ENCODE measurements at regions not wholly inside any gene's neighbourhood (a gene's known extent, or its start where the extent isn't known, plus 50 kb on each side); places are given as distances from the start of the nearest gene placed in this dataset.

DNA sequence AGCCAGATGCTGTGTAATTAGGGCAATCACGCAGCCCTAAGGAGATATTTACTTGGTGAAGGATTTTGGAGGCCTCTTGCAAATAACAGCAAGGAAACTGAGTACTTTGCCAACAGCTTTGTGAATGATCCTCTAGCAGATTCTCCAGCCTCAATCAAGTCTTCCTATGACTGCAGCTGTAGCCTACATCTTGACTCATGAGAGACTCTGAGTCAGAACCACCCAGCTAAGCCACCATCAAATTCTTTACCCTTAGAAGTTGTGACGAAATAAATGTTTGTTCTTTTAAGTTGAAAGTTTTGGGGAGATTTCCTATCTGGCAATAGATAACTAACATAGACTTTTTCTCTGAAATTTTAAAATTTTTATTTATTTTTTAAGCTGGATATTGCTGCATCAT is 237.6 kb upstream of the CCNH start:
- Histone ChIP-seq H3F3A (ENCODE audit: insufficient read depth) (no peaks in the 10 kb centered on the region), H3K9me3 (ENCODE audit: low read depth) (no peaks in the 10 kb centered on the region), H3K9me2 (ENCODE audit: insufficient read depth) (no peaks in the 10 kb centered on the region), H3K4me3 (no peak overlapping the region), H3K4me2 (ENCODE audit: unreplicated experiment) (no peak overlapping the region), H2AFZ (no peak overlapping the region), H3K79me2 (ENCODE audit: insufficient read depth) (no peaks in the 10 kb centered on the region), H3K27ac (no peak overlapping the region), H4K20me1 (ENCODE audit: insufficient read depth) (no peaks in the 10 kb centered on the region), H3K36me3 (ENCODE audit: low read depth) (no peaks in the 10 kb centered on the region), H3K9ac (no peak overlapping the region), H3K4me1 (ENCODE audit: insufficient read depth) (no peaks in the 10 kb centered on the region), H3K27me3 (replicated peaks; ENCODE audit: insufficient read depth) (no peaks in the 10 kb centered on the region)
- TF ChIP-seq EZH2phosphoT487 (IDR thresholded peaks at IDR 0.05; ENCODE audit: insufficient read depth, low read depth): no peak
- no peak for TF ChIP-seq EZH2 (IDR thresholded peaks at IDR 0.05; ENCODE audit: insufficient read depth, poor library complexity, severe bottlenecking)
- in situ Hi-C loops (cut with MboI): no loop called here
- WGBS, 2 experiments (ENCODE audit: low coverage in 1 of 2, low lambda C conversion rate in 2 of 2, missing lambda C conversion rate in 2 of 2): 9 to 19% methylated on average over 2 of the region's 2 CpGs
- DNase-seq: peak; percentile 18

DNA sequence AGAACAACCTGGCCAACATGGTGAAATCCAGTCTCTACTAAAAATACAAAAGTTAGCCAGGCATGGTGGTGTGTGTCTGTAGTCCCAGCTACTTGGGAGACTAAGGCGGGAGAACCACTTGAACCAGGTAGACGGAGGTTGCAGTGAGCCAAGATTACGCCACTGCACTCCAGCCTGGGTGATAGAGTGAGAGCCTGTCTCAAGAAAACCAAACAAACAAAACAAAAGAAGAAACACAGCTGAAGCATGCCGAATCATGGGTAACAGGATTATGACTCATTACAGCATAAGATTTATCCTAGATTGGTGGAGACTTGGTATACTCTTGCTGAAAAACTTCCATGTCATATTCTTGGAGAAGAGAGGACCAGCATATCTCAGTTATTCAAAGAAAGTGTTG is 236.7 kb upstream of the CCNH start:
- Histone ChIP-seq H3K4me3 (no peak overlapping the region), H3F3A (ENCODE audit: insufficient read depth) (no peaks in the 10 kb centered on the region), H3K4me1 (ENCODE audit: insufficient read depth) (no peaks in the 10 kb centered on the region), H4K20me1 (ENCODE audit: insufficient read depth) (no peaks in the 10 kb centered on the region), H3K36me3 (ENCODE audit: low read depth) (no peaks in the 10 kb centered on the region), H2AFZ (no peak overlapping the region), H3K9ac (no peak overlapping the region), H3K79me2 (ENCODE audit: insufficient read depth) (no peaks in the 10 kb centered on the region), H3K4me2 (ENCODE audit: unreplicated experiment) (no peak overlapping the region), H3K9me3 (ENCODE audit: low read depth) (no peaks in the 10 kb centered on the region), H3K9me2 (ENCODE audit: insufficient read depth) (no peaks in the 10 kb centered on the region), H3K27me3 (replicated peaks; ENCODE audit: insufficient read depth) (no peaks in the 10 kb centered on the region), H3K27ac (no peak overlapping the region)
- TF ChIP-seq EZH2 (IDR thresholded peaks at IDR 0.05; ENCODE audit: insufficient read depth, poor library complexity, severe bottlenecking): no peak
- TF ChIP-seq EZH2phosphoT487 (IDR thresholded peaks at IDR 0.05; ENCODE audit: insufficient read depth, low read depth): no peak
- DNase-seq: no peak
- 38 to 49% methylated on average over 4 of the region's 4 CpGs for WGBS, 2 experiments (ENCODE audit: low coverage in 1 of 2, low lambda C conversion rate in 2 of 2, missing lambda C conversion rate in 2 of 2)
- in situ Hi-C loops (cut with MboI): no loop called here

- Histone ChIP-seq H3K4me2 (ENCODE audit: unreplicated experiment) (no peak overlapping the region), H3K9ac (no peak overlapping the region), H3K27me3 (replicated peaks; ENCODE audit: insufficient read depth) (no peaks in the 10 kb centered on the region), H3K9me3 (ENCODE audit: low read depth) (no peaks in the 10 kb centered on the region), H3K4me3 (no peak overlapping the region), H3K36me3 (ENCODE audit: low read depth) (no peaks in the 10 kb centered on the region), H3K4me1 (ENCODE audit: insufficient read depth) (no peaks in the 10 kb centered on the region), H2AFZ (no peak overlapping the region), H4K20me1 (ENCODE audit: insufficient read depth) (no peaks in the 10 kb centered on the region), H3K27ac (no peak overlapping the region), H3K9me2 (ENCODE audit: insufficient read depth) (no peaks in the 10 kb centered on the region), H3F3A (ENCODE audit: insufficient read depth) (no peaks in the 10 kb centered on the region), H3K79me2 (ENCODE audit: insufficient read depth) (no peaks in the 10 kb centered on the region)
- TF ChIP-seq EZH2phosphoT487 (IDR thresholded peaks at IDR 0.05; ENCODE audit: insufficient read depth, low read depth): no peak
- no peak for TF ChIP-seq EZH2 (IDR thresholded peaks at IDR 0.05; ENCODE audit: insufficient read depth, poor library complexity, severe bottlenecking)
- in situ Hi-C loops (cut with MboI): no loop called here
- DNase-seq: no peak
- 35 to 41% methylated on average over 3 of the region's 3 CpGs for WGBS, 2 experiments (ENCODE audit: low coverage in 1 of 2, low lambda C conversion rate in 2 of 2, missing lambda C conversion rate in 2 of 2)
These were observed 232.5 kb upstream of the CCNH start for GRCh38 chr5:87645224-87645623.

GRCh38 chr5:87640902-87641301 is 228.2 kb upstream of the CCNH start:
- Histone ChIP-seq H3K4me2 (ENCODE audit: unreplicated experiment) (no peak overlapping the region), H3K9me3 (ENCODE audit: low read depth) (no peaks in the 10 kb centered on the region), H2AFZ (no peak overlapping the region), H3K4me1 (ENCODE audit: insufficient read depth) (no peaks in the 10 kb centered on the region), H3K79me2 (ENCODE audit: insufficient read depth) (no peaks in the 10 kb centered on the region), H3K27ac (no peak overlapping the region), H3K27me3 (replicated peaks; ENCODE audit: insufficient read depth) (no peaks in the 10 kb centered on the region), H4K20me1 (ENCODE audit: insufficient read depth) (no peaks in the 10 kb centered on the region), H3K36me3 (ENCODE audit: low read depth) (no peaks in the 10 kb centered on the region), H3F3A (ENCODE audit: insufficient read depth) (no peaks in the 10 kb centered on the region), H3K9ac (no peak overlapping the region), H3K9me2 (ENCODE audit: insufficient read depth) (no peaks in the 10 kb centered on the region), H3K4me3 (no peak overlapping the region)
- no peak for DNase-seq
- in situ Hi-C loops (cut with MboI): no loop called here
- TF ChIP-seq EZH2 (IDR thresholded peaks at IDR 0.05; ENCODE audit: insufficient read depth, poor library complexity, severe bottlenecking): no peak
- no peak for TF ChIP-seq EZH2phosphoT487 (IDR thresholded peaks at IDR 0.05; ENCODE audit: insufficient read depth, low read depth)

DNA sequence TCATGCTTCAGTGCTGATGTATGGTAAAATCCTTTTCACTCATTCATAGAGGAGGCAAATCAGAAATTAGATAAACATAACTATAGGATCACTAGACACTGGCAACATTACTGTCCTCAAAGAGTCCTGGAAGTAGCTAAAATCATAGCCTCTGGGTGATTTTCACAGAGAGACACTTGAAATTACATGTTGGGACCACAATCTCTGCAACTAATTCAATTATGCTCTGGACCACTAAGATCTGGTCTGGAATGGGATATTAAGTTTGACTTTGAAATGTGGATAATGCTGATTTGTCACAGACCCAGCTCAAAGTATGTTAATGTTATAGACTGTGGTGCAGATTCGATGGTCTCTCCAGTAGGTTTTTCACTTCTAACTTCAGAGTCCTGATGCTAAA is 214.6 kb upstream of the CCNH start:
- Histone ChIP-seq H3K27ac (no peak overlapping the region), H3F3A (ENCODE audit: insufficient read depth) (no peaks in the 10 kb centered on the region), H2AFZ (no peak overlapping the region), H3K9me2 (ENCODE audit: insufficient read depth) (no peaks in the 10 kb centered on the region), H3K27me3 (replicated peaks; ENCODE audit: insufficient read depth) (no peaks in the 10 kb centered on the region), H3K4me2 (ENCODE audit: unreplicated experiment) (no peak overlapping the region), H4K20me1 (ENCODE audit: insufficient read depth) (no peaks in the 10 kb centered on the region), H3K4me1 (ENCODE audit: insufficient read depth) (no peaks in the 10 kb centered on the region), H3K36me3 (ENCODE audit: low read depth) (no peaks in the 10 kb centered on the region), H3K79me2 (ENCODE audit: insufficient read depth) (no peaks in the 10 kb centered on the region), H3K9ac (no peak overlapping the region), H3K4me3 (no peak overlapping the region), H3K9me3 (ENCODE audit: low read depth) (no peaks in the 10 kb centered on the region)
- WGBS, 2 experiments (ENCODE audit: low coverage in 1 of 2, low lambda C conversion rate in 2 of 2, missing lambda C conversion rate in 2 of 2): 3 to 14% methylated on average over 1 of the region's 1 CpG
- TF ChIP-seq EZH2 (IDR thresholded peaks at IDR 0.05; ENCODE audit: insufficient read depth, poor library complexity, severe bottlenecking) (no peak), EZH2phosphoT487 (IDR thresholded peaks at IDR 0.05; ENCODE audit: insufficient read depth, low read depth) (no peak)
- in situ Hi-C loops (cut with MboI): no loop called here
- DNase-seq: no peak

Measured in GM23248 (cell line).